ENCODE measurements at regions not wholly inside any gene's neighbourhood (a gene's known extent, or its start where the extent isn't known, plus 50 kb on each side); places are given as distances from the start of the nearest gene placed in this dataset.

DNA sequence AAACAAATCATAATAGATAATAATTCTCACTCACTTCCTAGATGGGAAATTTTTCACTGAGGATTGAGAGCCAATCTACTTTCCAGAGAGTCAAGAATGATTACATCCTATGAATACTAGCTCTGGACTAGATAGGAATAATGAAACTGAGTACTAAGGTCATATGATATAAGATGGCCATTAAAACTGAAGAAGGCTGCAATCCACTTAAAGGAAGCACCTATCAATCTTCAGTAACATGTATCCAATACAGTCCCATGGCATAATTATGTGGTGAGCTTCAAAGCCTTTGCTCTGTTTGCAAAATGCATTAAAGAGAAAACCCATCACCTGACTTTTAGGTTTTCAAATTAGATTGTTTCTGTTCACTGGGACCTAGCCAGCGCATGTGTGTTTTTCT, 398.0 kb upstream of the MEIS1 start:
- FAIRE-seq (no peak), DNase-seq (ENCODE audit: low spot score) (no peak)

DNA sequence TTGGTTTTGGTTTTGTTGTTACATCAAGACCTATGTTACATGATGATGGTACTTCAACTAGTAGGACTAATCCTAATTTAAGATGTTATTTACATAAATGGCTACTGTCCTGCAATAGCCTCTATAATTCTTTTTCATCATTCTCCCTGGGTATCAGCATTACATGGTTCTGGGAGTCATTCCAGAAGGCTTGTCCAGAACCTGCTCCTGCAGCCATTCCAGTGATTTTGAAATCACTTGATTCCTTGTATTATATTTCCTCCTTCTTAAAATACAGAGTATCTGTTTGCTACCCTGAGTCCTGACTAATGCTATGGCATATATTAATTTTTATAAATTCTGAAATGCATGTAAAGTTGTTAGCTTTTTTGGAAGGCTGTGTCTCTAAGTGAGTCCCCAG, 400.5 kb upstream of the MEIS1 start:
- FAIRE-seq (no peak), DNase-seq (ENCODE audit: low spot score) (no peak)

DNA sequence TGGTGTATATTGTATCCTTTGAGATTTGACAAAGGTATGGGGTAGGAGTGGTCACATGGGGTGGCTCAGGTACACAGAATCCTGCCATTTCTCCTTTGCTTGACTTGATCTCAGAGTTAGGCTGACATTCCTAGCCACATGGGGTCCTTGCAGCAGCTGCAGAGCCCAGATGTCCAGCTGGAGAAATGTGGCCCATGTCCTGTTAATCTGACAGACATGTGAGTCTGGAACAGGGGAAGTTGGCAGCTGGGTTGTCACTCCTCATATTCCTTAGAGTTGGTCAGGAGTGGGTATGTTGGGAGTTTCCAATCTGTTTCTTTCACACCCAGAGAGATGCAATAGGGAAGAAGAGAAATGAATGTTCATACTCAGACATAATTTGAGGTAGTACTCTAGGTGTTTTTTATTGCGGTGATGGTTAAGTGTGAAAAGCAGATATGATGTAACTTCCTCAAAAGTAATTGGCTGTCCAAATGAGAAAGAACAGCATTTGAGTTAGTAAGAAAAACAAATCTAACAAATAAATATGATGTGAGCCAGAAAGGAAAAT, 402.6 kb upstream of the MEIS1 start:
- FAIRE-seq: no peak
- DNase-seq (ENCODE audit: low spot score): no peak

DNA sequence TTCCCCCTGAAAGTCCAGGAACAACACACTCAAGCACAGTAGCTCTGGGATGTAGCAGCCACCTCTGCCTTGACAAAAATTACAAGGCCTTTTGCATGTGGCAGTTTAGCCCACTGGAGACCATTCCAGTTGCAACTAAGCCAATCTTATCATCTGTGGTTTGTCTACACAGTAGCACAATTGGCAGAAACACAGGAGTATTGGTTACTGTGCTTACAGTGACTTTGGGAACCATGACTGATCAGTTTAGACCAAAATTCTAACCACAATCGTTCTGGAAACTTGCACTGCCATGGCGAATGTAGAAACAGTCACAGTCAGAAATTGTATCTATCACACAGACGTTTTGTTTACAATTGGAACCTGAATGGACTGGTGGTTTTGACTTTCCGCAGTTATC, 403.7 kb upstream of the MEIS1 start:
- no peak for DNase-seq (ENCODE audit: low spot score)
- no peak for FAIRE-seq

DNA sequence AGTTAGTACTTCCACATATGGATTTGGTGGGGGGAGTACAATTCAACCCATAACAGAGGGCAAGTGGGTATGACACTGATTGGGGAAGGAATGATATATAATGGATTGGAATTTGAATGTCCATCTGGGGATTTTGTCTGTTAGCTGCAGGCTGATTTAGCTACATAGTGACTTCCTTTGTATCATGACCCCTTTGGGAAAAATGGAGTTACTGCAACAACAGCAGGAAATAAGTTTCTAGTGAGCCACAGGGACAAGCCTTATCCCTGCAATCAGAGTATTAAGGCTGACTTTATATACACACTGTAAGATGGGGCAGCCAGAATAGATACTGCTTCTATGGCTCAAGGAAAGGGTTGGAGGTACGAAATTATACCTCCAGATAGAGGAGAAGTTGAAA, 404.4 kb upstream of the MEIS1 start:
- FAIRE-seq: no peak

DNA sequence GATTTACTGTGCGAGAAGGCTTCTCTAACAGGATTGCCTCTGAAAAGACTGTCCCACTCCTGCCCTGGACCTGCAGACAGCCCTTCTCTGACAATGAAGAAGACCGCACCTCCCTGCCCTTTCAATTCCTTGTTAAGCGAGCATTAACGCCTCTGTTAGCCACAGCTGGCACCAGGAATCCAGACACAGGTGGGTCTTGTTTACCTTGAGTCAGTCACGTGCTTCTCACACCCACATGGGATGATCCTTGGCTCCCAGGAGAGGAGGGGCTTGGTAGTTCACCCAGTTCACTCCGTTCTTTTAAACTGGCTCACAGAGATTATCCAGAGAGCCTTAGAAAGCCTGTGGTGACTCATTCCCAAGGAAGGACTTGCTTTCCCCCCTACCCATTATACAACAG, 410.5 kb upstream of the MEIS1 start:
- DNase-seq (ENCODE audit: low spot score): no peak
- no peak for FAIRE-seq

More for the DNA sequence above, 404.4 kb upstream of the MEIS1 start:
- DNase-seq (ENCODE audit: low spot score): no peak

DNA sequence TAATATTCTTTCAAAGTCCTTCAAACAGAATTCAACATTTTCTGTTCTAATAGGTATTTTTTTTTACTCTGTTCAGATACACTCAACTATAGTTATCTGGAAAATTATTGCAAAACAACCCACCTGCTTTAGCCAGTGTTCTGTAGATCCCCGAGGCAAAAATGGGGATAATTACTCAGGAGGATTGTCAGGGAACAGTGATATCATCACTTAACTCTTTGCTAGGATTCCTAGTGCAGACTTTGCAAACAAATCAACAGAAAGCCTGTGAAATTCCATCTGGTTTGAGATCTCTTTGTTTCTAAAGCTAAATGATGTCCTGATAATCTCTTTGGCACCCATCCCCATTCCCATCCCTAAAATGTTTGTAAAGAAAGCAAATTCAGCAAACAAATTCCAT, 413.6 kb upstream of the MEIS1 start:
- DNase-seq (ENCODE audit: low spot score): no peak

DNA sequence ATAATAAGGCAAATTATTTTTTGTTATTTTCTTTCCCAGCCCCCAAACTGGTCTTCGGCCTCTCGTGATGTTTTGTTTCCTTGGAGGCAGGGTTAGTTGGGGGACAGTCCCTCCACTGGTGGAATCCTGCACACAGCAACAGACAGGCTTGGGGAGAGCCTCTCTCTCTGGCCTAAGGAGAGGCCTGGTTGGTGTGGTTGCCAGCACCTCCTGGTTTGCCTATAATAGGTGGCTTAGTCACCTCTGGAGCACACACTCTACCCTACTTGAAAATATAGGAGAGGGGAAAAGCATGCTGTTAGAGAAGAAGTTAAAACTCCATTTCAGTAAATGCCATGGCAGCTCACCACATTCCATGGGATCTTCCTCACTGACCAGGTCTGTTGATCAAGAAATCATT, 417.2 kb upstream of the MEIS1 start:
- FAIRE-seq (no peak), DNase-seq (ENCODE audit: low spot score) (no peak)

More for the DNA sequence above, 413.6 kb upstream of the MEIS1 start:
- no peak for FAIRE-seq

DNA sequence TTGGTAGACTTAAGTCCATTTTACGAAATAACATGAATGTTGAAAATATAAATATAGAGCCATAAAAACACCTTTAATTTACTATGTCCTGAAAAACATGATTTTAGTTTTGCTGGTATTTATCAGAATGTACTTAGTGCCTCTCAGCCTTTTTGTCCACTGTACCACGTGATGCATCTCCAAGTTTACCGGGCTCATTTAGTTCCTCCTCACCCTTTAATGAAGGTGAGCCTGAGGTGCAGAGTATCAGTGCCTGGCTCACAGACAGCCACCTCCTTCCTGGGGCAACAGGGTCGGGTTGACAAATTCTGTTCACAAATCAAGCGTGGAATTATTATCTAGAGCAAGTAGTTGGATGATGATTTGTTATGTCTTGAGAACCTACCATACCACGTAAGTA, 420.5 kb upstream of the MEIS1 start:
- FAIRE-seq (no peak), DNase-seq (ENCODE audit: low spot score) (no peak)

DNA sequence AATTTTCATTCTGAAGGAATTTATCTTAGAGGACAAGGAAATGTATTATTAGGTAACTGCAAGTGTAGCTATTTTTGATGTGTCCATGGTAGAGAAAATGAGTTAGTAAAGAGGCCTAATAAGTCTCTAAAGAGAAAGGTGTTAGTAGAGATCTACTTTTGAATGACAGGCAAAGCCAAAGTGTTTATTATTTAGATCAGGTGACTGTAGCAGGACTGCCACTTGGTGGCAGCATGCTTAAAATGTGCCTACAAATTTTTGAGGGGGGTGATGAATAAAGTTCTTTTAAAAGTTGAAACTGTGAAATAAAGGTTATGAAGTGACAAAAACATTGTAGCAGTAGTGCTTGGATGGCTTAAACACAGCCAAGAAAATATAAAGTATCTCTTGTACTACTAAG, 421.5 kb upstream of the MEIS1 start:
- no peak for FAIRE-seq
- DNase-seq (ENCODE audit: low spot score): no peak

DNA sequence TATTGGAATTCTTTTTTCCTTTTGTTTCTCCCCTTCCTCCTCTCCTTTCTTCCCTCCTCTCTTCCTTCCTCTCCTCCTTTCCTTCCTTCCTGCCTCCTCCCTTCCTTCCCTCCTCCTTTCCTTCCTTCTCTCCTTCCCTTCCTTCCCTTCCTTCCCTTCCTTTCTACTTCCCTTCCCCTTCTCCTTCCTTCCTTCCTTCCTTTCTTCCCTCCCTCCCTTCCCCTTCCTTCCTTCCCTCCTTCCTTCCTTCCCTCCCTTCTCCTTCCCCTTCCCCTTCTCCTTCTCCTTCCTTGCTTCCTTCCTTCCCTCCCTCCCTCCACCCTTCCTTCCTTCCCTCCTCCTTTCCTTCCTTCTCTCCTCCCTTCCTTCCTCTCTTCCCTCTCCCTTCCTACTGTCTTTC, 431.0 kb upstream of the MEIS1 start:
- DNase-seq (ENCODE audit: low spot score) (no peak), FAIRE-seq (no peak)

DNA sequence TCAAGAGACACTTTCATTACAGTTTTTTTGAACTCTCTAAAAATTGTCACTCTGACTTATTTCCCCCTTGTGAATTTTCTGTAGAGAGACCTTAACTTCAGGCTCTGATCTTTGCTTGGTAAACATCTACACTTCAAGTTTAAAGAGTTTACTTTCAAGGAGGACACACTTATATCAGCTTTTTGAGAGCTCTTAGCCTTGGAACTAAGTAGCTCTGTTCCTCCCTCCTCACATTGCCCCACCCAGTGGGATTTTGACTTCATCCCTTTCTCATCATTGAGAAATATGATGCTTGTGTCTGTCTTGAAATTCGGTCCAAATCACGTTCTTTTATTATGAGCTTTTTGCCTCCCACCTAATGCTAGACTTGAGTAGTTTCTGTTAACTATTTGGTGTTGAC, 433.4 kb upstream of the MEIS1 start:
- DNase-seq (ENCODE audit: low spot score): no peak
- no peak for FAIRE-seq

DNA sequence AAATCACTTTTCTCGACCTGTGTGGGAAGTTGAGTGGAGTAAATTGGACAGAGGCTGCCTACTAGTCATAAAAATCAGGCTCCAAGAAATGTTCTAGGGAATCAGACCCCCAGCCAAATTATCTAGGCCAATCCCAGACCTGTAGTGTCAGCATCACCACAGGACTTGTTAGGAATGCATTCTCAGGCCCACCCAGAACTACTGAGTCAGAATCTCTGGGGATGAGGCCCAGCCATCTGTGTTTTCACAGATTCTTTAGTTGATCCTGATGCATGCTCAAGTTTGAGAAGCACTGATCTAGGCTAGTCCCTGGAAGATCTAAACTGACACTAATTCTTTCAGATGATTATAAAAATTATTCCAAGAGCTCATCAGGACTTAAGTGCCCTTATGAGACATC, 434.0 kb upstream of the MEIS1 start:
- FAIRE-seq: no peak
- DNase-seq (ENCODE audit: low spot score): no peak

DNA sequence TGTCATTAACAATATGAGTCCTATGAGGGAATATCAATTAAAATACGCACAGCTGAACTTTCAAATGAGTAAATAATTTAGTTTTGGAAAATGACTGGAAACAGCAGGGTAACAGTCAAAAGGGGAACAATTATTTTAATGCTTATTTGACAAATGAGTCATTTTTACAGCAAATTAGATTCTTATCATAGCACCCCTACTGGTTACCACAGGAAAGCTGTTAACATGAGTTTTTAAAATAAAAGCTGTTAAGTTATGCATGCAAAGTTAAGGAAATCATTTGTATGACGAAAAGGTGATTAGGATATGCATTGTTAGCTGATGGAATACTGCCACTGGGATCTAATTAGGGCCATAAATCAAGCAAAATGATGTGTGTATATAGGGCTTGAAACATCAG, 435.1 kb upstream of the MEIS1 start:
- FAIRE-seq (no peak), DNase-seq (ENCODE audit: low spot score) (no peak)

DNA sequence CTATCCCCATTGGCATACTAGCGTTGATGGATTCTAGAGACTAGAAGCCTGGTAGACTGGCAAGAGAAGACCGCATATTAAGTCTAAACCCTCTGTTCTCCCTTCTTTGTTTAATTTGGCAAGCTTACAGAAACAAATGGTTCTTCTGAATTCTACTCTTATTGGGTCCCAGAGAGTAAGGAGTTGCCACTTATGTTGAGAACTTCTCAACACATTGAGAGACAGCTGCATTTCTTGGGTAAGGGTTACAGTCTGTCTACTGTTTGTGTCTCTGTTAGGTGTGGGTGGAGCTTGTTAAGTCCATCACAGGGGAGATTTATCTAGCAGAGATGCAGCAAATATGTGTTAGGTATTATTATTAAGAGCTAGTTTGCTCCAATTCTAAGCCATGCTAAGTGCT, 435.8 kb upstream of the MEIS1 start:
- FAIRE-seq (no peak), DNase-seq (ENCODE audit: low spot score) (no peak)

DNA sequence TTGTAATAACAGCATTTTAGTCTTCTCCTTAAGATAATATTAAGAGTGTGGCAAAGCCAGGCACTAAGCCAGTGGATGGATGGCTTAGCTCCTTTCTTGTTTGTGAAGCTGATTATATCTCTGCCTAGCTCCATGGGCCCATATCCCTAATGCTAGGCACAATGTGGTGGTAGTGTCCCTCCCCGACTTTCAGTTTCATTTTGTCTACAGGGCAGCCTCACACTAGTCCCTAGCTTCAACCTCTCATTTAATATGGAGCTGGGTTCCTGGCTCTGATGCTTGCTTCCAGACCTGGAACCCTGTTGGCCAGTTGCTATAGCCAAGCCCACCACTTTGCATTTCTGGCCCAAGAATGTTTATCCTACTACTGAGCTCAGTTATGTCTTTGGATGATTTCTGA, 437.0 kb upstream of the MEIS1 start:
- DNase-seq (ENCODE audit: low spot score) (no peak), FAIRE-seq (no peak)

DNA sequence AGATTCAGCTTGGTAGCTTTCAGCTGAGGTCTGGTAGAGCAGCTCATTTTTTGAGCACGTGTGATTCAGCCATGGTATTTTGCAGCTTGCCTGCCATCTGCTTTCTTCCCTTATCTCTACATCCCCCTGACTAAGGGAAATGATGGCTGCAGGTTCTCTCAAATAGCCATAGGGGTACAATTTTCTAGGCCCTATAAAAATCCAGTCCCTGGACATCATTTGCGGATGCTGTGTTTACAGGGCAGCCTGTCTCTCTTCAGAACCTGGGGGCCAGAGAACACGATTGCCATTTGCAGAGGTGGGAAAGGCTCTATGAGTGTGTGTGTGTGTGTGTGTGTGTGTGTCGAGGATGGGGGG, 442.7 kb upstream of the MEIS1 start:
- DNase-seq (ENCODE audit: low spot score) (no peak), FAIRE-seq (no peak)

DNA sequence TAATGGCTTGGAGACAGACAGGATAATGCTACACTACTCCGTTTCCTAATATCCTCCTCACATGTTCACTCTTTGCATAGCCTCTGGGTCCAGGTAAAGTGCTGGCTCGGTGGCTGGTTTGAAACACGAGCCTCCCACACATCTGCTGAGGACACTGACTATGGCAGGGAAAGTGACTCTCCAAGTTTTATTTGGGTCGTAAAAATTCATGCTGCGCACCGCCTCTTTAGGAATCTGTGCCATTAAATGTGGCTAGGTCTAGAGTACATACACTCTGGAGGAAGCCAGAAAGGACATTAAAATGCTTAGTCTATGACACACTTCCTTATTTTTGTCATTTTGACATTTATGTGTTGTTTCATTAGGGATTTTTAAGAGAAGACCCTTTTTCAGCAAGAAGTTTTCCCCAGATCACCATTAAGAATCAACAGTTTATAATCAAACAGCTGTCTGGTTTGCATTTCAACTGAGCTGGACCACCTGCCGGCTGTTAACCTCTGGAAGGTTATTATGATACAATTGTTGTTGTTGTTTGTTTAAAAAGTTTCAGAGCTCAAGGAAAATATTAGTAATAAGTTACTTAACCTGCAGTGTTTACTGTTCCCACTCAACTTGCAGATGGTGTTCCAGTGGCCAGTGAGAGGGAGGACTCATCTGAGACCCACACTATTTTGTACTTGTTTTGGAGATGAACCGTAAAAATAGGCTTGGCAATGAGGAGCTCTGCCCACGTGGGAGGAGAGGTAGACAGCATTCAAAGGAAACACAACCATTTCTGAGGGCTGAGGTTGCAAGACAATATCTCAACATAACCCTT, 443.3 kb upstream of the MEIS1 start:
- FAIRE-seq (no peak), DNase-seq (ENCODE audit: low spot score) (no peak)

DNA sequence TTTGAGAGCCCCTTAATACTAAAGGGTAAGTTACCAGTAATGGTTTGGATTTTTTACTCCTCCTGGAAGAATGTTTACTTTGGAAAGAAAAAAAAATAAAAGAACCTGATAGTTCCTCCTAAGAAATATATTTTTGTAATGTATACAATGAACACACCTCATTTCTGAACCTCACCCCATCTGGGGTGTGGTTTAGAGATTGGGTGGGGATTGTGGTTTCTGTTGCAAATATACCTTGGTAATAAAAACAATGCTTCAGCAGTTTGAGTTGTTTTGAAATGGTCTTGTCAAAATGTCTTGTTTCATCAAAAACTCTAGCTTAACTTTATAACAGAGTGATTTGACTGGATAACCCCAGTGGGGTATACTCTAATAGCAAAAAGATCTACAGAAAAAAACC, 448.9 kb upstream of the MEIS1 start:
- no peak for DNase-seq (ENCODE audit: low spot score)
- FAIRE-seq: no peak

DNA sequence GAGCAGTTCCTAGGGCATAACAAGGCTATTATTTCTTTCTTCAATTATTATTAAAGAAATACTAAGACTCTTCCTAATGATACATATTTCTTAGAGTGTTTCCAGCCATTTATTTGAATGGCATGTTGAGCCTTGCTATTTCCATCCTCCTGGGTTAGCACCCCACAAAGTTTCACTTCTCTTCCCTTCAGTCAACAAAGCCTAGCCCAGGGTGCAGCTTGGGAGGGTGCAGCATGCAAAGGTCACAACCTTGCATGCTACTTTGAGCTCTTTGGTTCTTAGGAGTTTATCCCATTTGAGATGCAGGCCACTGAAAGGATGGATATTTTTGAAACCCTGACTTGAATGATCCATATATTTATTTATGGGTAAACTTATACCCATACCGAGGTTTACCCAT, 454.4 kb upstream of the MEIS1 start:
- no peak for DNase-seq (ENCODE audit: low spot score)
- FAIRE-seq: no peak

DNA sequence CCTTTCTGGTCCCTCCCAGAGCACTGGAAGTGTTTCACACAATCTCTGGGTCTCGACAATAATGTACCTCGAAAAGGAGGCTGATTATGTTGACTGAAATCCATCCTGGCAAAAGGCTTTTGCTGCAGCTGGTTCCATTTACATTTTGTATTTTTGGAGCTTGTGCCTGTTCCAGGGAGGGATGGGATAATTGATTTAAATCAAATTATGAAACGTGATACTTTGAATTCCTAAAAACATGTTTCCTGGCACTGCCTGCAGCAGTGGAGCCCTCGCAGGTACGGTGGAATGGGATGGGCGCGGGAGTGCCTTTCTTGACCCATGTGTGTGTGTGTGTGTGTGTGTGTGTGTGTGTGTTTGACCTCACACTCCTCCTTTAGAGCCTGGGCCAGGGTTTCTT, 455.5 kb upstream of the MEIS1 start:
- FAIRE-seq: no peak

DNA sequence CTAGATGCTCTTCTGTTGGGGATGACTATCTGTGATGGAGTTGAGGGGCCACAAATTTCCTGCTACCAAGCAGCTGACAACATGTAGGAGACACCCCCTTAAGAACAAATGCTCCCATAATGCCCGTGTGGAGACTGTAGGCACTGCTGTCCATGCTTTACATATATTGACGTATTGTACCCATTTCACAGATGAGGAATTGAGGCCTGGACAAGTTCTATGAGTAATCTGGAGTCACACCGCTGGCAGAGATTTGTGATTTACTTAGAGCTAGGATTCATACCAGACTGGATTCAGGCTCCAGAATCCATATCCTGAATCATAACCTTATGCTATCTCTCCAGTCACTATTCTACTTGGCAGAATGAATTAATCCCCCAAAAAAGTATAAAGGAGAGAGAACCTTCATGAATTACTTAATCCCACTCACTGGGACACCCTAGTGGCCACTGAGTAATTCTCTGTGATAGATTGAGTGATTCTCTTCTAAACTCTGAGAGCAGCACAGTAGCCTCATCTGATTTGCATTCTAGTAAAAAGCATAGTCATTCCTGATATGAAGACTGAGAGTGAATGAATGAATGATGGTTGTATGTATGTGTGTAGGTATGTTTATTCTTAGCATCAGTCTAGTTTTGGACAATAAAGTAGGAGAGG, 460.7 kb upstream of the MEIS1 start:
- no peak for FAIRE-seq
- DNase-seq (ENCODE audit: low spot score): no peak

More for the DNA sequence above, 455.5 kb upstream of the MEIS1 start:
- DNase-seq (ENCODE audit: low spot score): no peak

DNA sequence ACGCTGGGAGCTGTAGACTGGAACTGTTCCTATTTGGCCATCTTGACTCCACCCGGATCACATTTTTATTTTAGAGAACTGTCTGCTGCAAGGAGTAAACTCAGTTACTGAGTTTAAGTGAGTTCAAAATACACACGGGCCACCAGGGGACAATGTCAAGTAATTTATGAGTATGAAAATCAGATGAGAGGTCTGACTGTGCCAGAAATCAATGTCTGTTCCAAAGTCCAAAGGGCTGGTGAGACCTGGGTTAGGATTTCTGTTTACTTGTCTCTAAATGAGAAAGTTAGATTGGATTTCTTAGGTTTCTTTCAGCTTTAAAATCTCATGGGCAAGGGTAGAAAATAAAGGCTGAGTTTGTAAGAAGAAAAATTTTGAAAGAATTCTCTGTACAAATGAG, 465.8 kb upstream of the MEIS1 start:
- FAIRE-seq (no peak), DNase-seq (ENCODE audit: low spot score) (no peak)
